AG09319 (cell line): ENCODE measurements at regions not wholly inside any gene's neighbourhood (a gene's known extent, or its start where the extent isn't known, plus 50 kb on each side); places are given as distances from the start of the nearest gene placed in this dataset.

Experiments used
- DNase-seq: peaks from one replicate; pipeline ENCODE4 v3.0.0-alpha.2; 2010; ENCODE audit warnings: low read depth; ENCODE audit errors: extremely low read depth
- CTCF ChIP-seq: IDR thresholded peaks from 2 replicates; pipeline ENCODE4 v1.5.1; 2011; ENCODE audit warnings: low read depth, mild to moderate bottlenecking, inconsistent platforms, low read length, moderate library complexity

- no peak for DNase-seq
Observed at GRCh38 chr2:47661310-47661709, 90.5 kb upstream of the KCNK12 start.

GRCh38 chr2:47660168-47660567, 89.4 kb upstream of the KCNK12 start:
- TF ChIP-seq CTCF = no peak
- no peak for DNase-seq

More at GRCh38 chr2:47661310-47661709, 90.5 kb upstream of the KCNK12 start:
- TF ChIP-seq CTCF = no peak

GRCh38 chr2:47658646-47659320, 88.0 kb upstream of the KCNK12 start:
- no peak for TF ChIP-seq CTCF
- no peak for DNase-seq

GRCh38 chr2:47657886-47658489, 87.2 kb upstream of the KCNK12 start:
- no peak for TF ChIP-seq CTCF
- no peak for DNase-seq

- no peak for TF ChIP-seq CTCF
Observed at GRCh38 chr2:47656715-47657600, 86.2 kb upstream of the KCNK12 start.

GRCh38 chr2:47655563-47655880, 84.7 kb upstream of the KCNK12 start:
- no peak for DNase-seq

More at GRCh38 chr2:47656715-47657600, 86.2 kb upstream of the KCNK12 start:
- DNase-seq = no peak

More at GRCh38 chr2:47655563-47655880, 84.7 kb upstream of the KCNK12 start:
- TF ChIP-seq CTCF = no peak
